Pancreas (tissue), 10 donors: ENCODE measurements at regions not wholly inside any gene's neighbourhood (a gene's known extent, or its start where the extent isn't known, plus 50 kb on each side); places are given as distances from the start of the nearest gene placed in this dataset.
"Not testable (repeated sequence)": the region's sequence is repeated elsewhere in the genome, so short reads cannot be mapped to it uniquely, and the experiment has no call there.

Source experiments
- ATAC-seq, 4 donors: fragments of 200-7000 bp; cut with Tn5 transposase; one replicate each; pipeline versions ENCODE4 v1.8.0 to v1.9.1; 2020; ENCODE audit warnings: mild to moderate bottlenecking in 4 of 4, moderate library complexity in 4 of 4
- DNase-seq, 6 donors: peaks; one replicate each; pipeline ENCODE4 v3.0.0-alpha.2; 2020
- FAIRE-seq: peaks from 2 replicates; lab custom pipeline; 2012; peaks lifted over from hg19 to GRCh38; lab: Jason Lieb, UNC
- H3K27ac ChIP-seq, 4 donors: fragments of 200-600 bp; sonication (generic); 1 replicate in 3 of 4; 2 replicates in 1 of 4; pipeline versions ENCODE4 v1.5.0 to v1.8.0; 2020
- H3K27me3 ChIP-seq, 4 donors: fragments of 200-600 bp; one replicate each; pipeline ENCODE4 v1.8.0; 2021
- H3K36me3 ChIP-seq, 3 donors: fragments of 200-600 bp; sonication (generic) in 1 of 3; one replicate each; pipeline versions ENCODE4 v1.5.0 to v1.8.0; 2020 to 2021
- H3K4me1 ChIP-seq, 3 donors: fragments of 200-600 bp; one replicate each; pipeline ENCODE4 v1.8.0; 2021
- H3K4me3 ChIP-seq, 4 donors: fragments of 200-600 bp; sonication (generic) in 2 of 4; one replicate each; pipeline versions ENCODE4 v1.5.0 to v1.8.0; 2020 to 2021
- H3K9me3 ChIP-seq, 4 donors: fragments of 200-600 bp; one replicate each; pipeline ENCODE4 v1.8.0; 2021
- WGBS, 2 donors: extraction: QIAGEN DNeasy Blood & Tissue Kit; methylation state at CpG; one replicate each; pipeline ENCODE4 v1.1.7; 2013; 5-methylcytosine and 5-hydroxymethylcytosine counted together
- intact Hi-C, 3 donors: fragments of 100-400 bp; cut with DNase I; formaldehyde crosslinking; loops; one replicate each; pipeline versions ENCODE4 v1.11.1 to v1.14.2; 2022
- donor health status: healthy with polysubstance abuse.
- donor health status: DM: no; HTN: no; CAD: no; lungs with moderate emphysema.
- donor health status: DM: no; HTN: no; CAD: no.
- donor health status: control.
- donor health status: control.
- donor health status: Bipolar disorder and iron deficiency.
- donor health status: DM: yes; HTN: yes; CAD: no.
- donor health status: DM: no; HTN: no; CAD: no.
- donor health status: DM: no; HTN: no; CAD: no.
- donor health status: DM: yes; HTN: yes; CAD: no.

DNA sequence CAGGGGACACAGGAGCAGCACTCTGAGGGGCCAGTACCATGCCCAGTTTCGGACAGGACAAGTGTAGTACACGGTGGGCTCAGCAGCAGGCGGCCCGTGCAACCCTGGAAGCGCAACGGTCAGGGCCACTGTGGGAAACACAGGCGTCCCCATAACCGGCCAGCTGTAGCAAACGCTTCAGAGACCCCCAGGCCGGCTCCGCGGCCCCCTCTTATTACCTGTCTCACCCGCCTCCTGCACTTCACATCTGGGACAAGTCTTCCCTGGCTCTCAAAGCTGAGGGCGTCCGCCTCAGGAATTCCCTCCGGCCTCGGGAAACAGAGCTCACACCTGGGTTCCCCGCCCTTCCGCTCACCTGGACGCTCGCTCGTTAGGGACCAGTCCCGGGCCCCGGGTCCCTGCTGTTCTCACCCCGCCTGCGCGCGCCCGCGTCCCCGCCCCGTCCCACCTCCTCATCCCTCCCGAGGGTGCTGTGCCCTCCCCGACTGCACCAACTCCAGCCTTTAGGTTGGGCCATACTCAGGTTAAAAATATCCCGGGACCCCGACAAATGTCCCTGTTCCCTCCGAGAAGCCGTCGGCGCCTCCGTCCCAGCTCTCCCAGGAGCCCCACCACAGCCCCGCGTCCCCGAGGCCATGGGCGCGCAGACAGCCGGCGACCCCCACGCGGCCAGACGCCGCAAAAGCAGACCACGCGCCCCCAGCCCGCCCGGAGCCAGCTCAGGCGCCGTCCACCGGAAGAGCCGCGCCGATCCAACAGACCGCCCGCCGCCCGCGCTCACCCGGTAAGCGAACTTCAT lies 5367.3 kb upstream of the TPTE start:
- H3K9me3 ChIP-seq, H3K27me3 ChIP-seq, H3K4me1 ChIP-seq, H3K36me3 ChIP-seq, intact Hi-C loops, H3K27ac ChIP-seq, FAIRE-seq: not testable (repeated sequence)
- 1 to 3% methylated on average over 7 to 20 of the region's 69 CpGs for WGBS, 2 donors
- peak overlapping the region in 3 of 4 donors; percentile 28 to 39 (median 31) for H3K4me3 ChIP-seq
- ATAC-seq = peak; percentile 49 to 58 (median 50)
- peak in 4 of 6 donors; percentile 17 to 45 (median 28) for DNase-seq

DNA sequence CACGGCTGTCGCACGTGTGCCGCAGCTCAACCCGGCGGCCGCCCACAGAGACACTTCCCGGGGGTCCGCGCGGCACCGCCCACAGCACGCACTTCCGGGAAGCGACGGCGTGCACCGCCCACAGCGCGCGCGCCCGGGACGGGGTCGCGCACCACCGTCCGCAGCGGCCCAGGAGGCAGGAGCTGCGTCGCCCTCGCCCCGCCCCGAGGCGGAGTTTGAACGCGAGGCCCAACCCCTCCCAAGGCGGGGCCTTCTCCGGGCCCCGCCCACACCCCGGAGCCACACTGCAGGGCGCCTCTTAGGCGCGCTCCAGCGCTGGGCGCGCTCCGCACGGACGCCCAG lies 5366.8 kb upstream of the TPTE start:
- FAIRE-seq, H3K27me3 ChIP-seq, intact Hi-C loops, H3K9me3 ChIP-seq, H3K36me3 ChIP-seq, H3K27ac ChIP-seq, H3K4me1 ChIP-seq: not testable (repeated sequence)
- ATAC-seq = peak; percentile 99 to 100 (median 100)
- peak overlapping the region in 3 of 4 donors; percentile 28 to 39 (median 31) for H3K4me3 ChIP-seq
- peak; percentile 81 to 95 (median 90) for DNase-seq
- WGBS, 2 donors = 0% methylated on average over 11 to 31 of the region's 50 CpGs

GRCh38 chr21:5162693-5163574 lies 5358.4 kb upstream of the TPTE start:
- not testable (repeated sequence) for ATAC-seq

DNA sequence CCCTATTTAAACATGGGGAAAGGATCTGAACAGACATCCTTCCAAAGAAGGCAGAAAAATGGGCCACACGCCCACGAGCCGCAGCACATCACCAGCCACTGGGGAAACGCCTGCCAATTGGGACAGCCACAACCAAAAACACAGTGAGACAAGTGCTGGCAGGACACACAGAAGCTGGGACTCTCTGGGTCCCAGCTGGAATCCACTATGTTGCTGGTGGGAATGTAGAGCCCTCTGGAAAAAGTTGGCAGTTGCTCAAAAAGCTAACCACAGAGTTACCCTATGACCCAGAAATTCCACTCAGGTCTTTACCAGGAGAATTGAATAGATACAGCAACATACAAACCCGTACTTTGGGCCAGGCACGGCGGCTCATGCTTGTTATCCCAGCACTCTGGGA lies 5355.6 kb upstream of the TPTE start:
- whole genome bisulfite sequencing, 2 donors = no CpG with 5 or more reads among the region's 7 CpGs
- H3K27ac ChIP-seq, H3K4me1 ChIP-seq, intact Hi-C loops, H3K9me3 ChIP-seq, DNase-seq, FAIRE-seq, H3K4me3 ChIP-seq, H3K36me3 ChIP-seq, H3K27me3 ChIP-seq: not testable (repeated sequence)
- peak in 1 of 4 donors; percentile 22 for ATAC-seq

More at GRCh38 chr21:5162693-5163574, 5358.4 kb upstream of the TPTE start:
- H3K9me3 ChIP-seq, intact Hi-C loops, FAIRE-seq, H3K27me3 ChIP-seq, H3K4me3 ChIP-seq, H3K4me1 ChIP-seq, DNase-seq, H3K36me3 ChIP-seq, H3K27ac ChIP-seq: not testable (repeated sequence)
- no CpG with 5 or more reads among the region's 20 CpGs for WGBS, 2 donors
